T-cell (primary cell): ENCODE measurements at regions not wholly inside any gene's neighbourhood (a gene's known extent, or its start where the extent isn't known, plus 50 kb on each side); places are given as distances from the start of the nearest gene placed in this dataset.

Experiments
- ATAC-seq, 4 experiments: fragments of 200-7000 bp in 3 of 4; fragments of 150-1000 bp in 1 of 4; cut with Tn5 transposase; replicated peaks in 1 of 4; 1 replicate in 3 of 4; 2 replicates in 1 of 4; pipeline ENCODE4 v1.10.0; 2021; ENCODE audit warnings: moderate library complexity in 3 of 4, mild to moderate bottlenecking in 2 of 4, moderate number of reproducible peaks in 1 of 4
- CTCF ChIA-PET, 2 donors: fragments of 300-600 bp; sonication (Branson Sonifier 250); formaldehyde crosslinking; loops; one replicate each; lab custom pipeline; 2022; ENCODE audit warnings: antibody characterized with exemption in 2 of 2; lab: Charles Lee
- POLR2A ChIA-PET, 2 donors: fragments of 300-600 bp; sonication (Branson Sonifier 250); formaldehyde crosslinking; loops; one replicate each; lab custom pipeline; 2022; ENCODE audit warnings: antibody characterized with exemption in 2 of 2; lab: Charles Lee
- DNase-seq, 35 experiments: peaks; one replicate each; pipeline versions ENCODE4 v3.0.0 to v3.0.0-alpha.2; 2013 to 2023
- H3K27ac ChIP-seq: one replicate; pipeline ENCODE4 v1.5.1; 2013; ENCODE audit warnings: low read length
- H3K27me3 ChIP-seq, 2 experiments: replicated peaks in 1 of 2; 1 replicate in 1 of 2; 2 replicates in 1 of 2; pipeline versions ENCODE4 v1.6.1 to v1.7.0; 2013; ENCODE audit warnings: low read length in 1 of 2, mixed read lengths in 1 of 2; ENCODE audit not compliant: control insufficient read depth in 2 of 2, insufficient read depth in 2 of 2; ENCODE audit errors: extremely low read depth in 1 of 2
- H3K36me3 ChIP-seq, 2 donors: 1 replicate in 1 of 2; 2 replicates in 1 of 2; pipeline versions ENCODE4 v1.6.1 to v1.7.0; 2013; ENCODE audit warnings: low read length in 1 of 2; ENCODE audit not compliant: control insufficient read depth in 2 of 2, insufficient read depth in 1 of 2; ENCODE audit errors: extremely low read depth in 1 of 2
- H3K4me1 ChIP-seq, 2 experiments: 1 replicate in 1 of 2; 2 replicates in 1 of 2; pipeline versions ENCODE4 v1.6.1 to v1.7.0; 2013; ENCODE audit warnings: low read length in 2 of 2, mixed read lengths in 1 of 2; ENCODE audit not compliant: insufficient read depth in 2 of 2, control insufficient read depth in 1 of 2; ENCODE audit errors: extremely low read depth in 1 of 2
- H3K4me3 ChIP-seq, 2 donors: 1 replicate in 1 of 2; 2 replicates in 1 of 2; pipeline versions ENCODE4 v1.5.1 to v1.7.0; 2013; ENCODE audit warnings: mild to moderate bottlenecking in 2 of 2, low read length in 1 of 2, moderate library complexity in 1 of 2; ENCODE audit not compliant: control insufficient read depth in 1 of 2; ENCODE audit errors: extremely low read depth in 1 of 2
- H3K9me3 ChIP-seq: 2 replicates; pipeline ENCODE4 v1.7.0; 2013
- H3K27ac Mint-ChIP-seq, 2 donors: one replicate each; pipeline ENCODE4 v1.8.0; 2020 to 2021; ENCODE audit warnings: mild to moderate bottlenecking in 2 of 2, mixed read lengths in 2 of 2
- H3K27me3 Mint-ChIP-seq, 2 donors: one replicate each; pipeline ENCODE4 v1.8.0; 2021 to 2022; ENCODE audit warnings: mixed read lengths in 2 of 2
- H3K36me3 Mint-ChIP-seq: one replicate; pipeline ENCODE4 v1.8.0; 2021; ENCODE audit warnings: mixed read lengths
- H3K4me1 Mint-ChIP-seq, 3 donors: one replicate each; pipeline ENCODE4 v1.8.0; 2020 to 2022; ENCODE audit warnings: mixed read lengths in 3 of 3, mild to moderate bottlenecking in 1 of 3
- H3K4me3 Mint-ChIP-seq, 3 donors: one replicate each; pipeline ENCODE4 v1.8.0; 2020 to 2022; ENCODE audit warnings: mild to moderate bottlenecking in 3 of 3, mixed read lengths in 3 of 3, moderate library complexity in 3 of 3
- H3K9me3 Mint-ChIP-seq, 3 donors: one replicate each; pipeline ENCODE4 v1.8.0; 2020 to 2022; ENCODE audit warnings: mixed read lengths in 3 of 3
- WGBS: methylation state at CpG from one replicate; pipeline ENCODE4 v1.1.5; 2013; ENCODE audit warnings: missing lambda C conversion rate; ENCODE audit not compliant: insufficient coverage; 5-methylcytosine and 5-hydroxymethylcytosine counted together

DNA sequence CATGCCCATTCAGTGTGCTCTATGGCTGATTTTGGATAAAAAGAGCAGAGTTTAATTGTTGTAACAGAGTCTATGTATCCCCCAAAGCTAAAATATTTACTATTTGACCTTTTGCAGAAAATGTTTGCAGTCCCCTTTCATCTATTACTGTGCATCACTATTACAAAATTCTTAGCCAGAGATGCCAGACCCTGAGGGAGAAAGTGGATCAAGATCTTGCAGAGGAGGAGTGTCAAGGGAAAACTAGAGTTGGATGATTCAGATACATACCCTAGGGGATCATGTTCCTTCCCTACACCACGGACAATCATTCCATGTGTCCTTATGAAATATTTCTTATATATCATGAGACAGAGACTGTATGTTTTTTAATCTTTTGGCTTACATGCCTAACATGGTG is 68.6 kb upstream of the TPRG1 start:
- Mint-ChIP-seq H3K4me3 (no peak overlapping the region), H3K27me3 (peaks cover 0 to 2% of the 10 kb centered on the region in 2 donors), H3K27ac (no peak overlapping the region), H3K4me1 (no peaks in the 10 kb centered on the region), H3K36me3 (no peaks in the 10 kb centered on the region), H3K9me3 (no peaks in the 10 kb centered on the region)
- H3K4me3 ChIP-seq: no peak overlapping the region
- ATAC-seq (no peak), DNase-seq (no peak)
- H3K4me1 ChIP-seq: no peaks in the 10 kb centered on the region
- no CpG with 5 or more reads among the region's 1 CpG for WGBS
- H3K27ac ChIP-seq: no peak overlapping the region
- no peaks in the 10 kb centered on the region for H3K27me3 ChIP-seq
- H3K36me3 ChIP-seq: no peaks in the 10 kb centered on the region
- CTCF ChIA-PET: no interaction called here
- POLR2A ChIA-PET: no interaction called here
- no peaks in the 10 kb centered on the region for H3K9me3 ChIP-seq

DNA sequence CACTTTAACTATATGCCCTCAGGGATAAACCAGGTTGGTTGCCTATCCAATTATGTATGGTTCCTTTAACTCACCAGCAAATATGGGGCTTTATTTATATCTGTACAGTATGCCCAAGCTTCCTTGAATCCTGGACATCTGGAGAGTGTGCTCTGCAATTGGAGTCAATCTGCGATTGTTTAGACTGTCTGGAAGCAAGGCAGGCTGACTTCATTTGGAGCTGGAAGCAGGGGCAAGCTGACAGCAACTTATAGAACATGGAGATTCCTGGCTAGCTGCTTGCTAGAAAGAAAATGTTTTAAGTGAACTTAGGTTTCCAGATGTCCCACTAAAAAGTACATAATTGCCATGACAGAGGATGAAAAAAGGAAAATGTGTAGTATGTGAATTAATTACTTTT is 63.7 kb upstream of the TPRG1 start:
- ChIA-PET CTCF (no interaction called here), POLR2A (no interaction called here)
- H3K27ac Mint-ChIP-seq: no peak overlapping the region

DNA sequence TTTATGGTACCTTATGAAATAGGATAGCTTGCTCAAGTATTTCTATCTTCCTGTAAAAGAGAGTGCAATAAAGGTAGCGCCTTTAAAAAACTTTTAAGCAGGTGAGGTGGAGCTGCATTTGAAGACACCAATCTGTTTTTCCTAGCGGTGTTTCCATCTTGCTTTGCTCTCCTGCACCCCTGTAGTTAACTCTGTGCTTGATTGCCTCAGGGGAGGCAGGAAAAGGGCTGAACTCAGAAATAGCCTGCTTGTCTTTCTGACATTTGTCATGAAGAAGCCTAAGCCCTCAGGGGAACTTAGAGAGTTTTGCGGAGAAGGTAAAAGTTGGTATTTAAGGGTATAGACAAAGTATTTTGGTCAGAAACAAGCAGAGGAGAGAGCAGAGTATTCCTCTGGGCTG is 63.0 kb upstream of the TPRG1 start:
- ChIA-PET CTCF (interaction anchor here in 1 of 2 donors (0.7 kb wide), 1 partner anchor 11 kb away, joined by 6 read pairs; no protein-coding TSS in a partner anchor), POLR2A (no interaction called here)
- peak overlapping the region in 1 of 2 donors; percentile 24 for H3K27ac Mint-ChIP-seq
- DNase-seq (no peak), ATAC-seq (no peak)
- Histone ChIP-seq H3K4me3 (no peak overlapping the region), H3K9me3 (no peaks in the 10 kb centered on the region), H3K27ac (no peak overlapping the region), H3K4me1 (no peaks in the 10 kb centered on the region), H3K27me3 (no peaks in the 10 kb centered on the region), H3K36me3 (no peaks in the 10 kb centered on the region)
- no peaks in the 10 kb centered on the region for H3K4me1 Mint-ChIP-seq
- no peaks in the 10 kb centered on the region for H3K36me3 Mint-ChIP-seq
- H3K4me3 Mint-ChIP-seq: no peak overlapping the region
- no peaks in the 10 kb centered on the region for H3K9me3 Mint-ChIP-seq
- H3K27me3 Mint-ChIP-seq: peaks cover 3 to 9% of the 10 kb centered on the region in 2 donors
- 93% methylated on average over 3 of the region's 3 CpGs for WGBS

More for the DNA sequence above, 63.7 kb upstream of the TPRG1 start:
- no peaks in the 10 kb centered on the region for H3K4me1 ChIP-seq
- no peak overlapping the region for H3K27ac ChIP-seq
- no peak overlapping the region for H3K4me3 ChIP-seq
- WGBS: 100% methylated on average over 1 of the region's 1 CpG
- H3K4me3 Mint-ChIP-seq: no peak overlapping the region
- ATAC-seq (no peak), DNase-seq (no peak)
- H3K27me3 ChIP-seq: no peaks in the 10 kb centered on the region
- H3K9me3 ChIP-seq: no peaks in the 10 kb centered on the region
- H3K9me3 Mint-ChIP-seq: no peaks in the 10 kb centered on the region
- H3K27me3 Mint-ChIP-seq: peaks cover 3 to 9% of the 10 kb centered on the region in 2 donors
- H3K36me3 Mint-ChIP-seq: no peaks in the 10 kb centered on the region
- no peaks in the 10 kb centered on the region for H3K4me1 Mint-ChIP-seq
- H3K36me3 ChIP-seq: no peaks in the 10 kb centered on the region

DNA sequence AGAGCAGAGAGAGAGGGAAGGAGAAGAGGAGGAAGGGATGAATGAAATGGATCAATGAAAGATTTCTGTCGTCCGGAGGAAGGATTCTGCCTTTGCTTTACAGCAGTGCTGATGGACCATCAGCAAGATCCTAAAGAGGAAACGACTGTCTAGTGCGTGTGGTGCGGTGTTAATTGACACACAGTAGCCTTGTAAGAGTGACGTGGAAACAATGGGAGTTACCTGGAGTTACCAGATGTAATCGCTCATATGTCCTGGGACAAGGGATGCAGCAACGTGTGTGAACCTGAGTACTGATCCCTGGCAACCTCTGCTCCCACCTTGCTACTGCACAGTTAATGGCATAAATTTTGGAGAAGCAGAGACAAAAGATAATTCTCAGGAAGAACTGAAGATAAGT is 62.6 kb upstream of the TPRG1 start:
- H3K36me3 ChIP-seq: no peaks in the 10 kb centered on the region
- Mint-ChIP-seq H3K27me3 (peaks cover 3 to 9% of the 10 kb centered on the region in 2 donors), H3K4me3 (no peak overlapping the region), H3K9me3 (no peaks in the 10 kb centered on the region), H3K4me1 (no peaks in the 10 kb centered on the region), H3K27ac (no peak overlapping the region), H3K36me3 (no peaks in the 10 kb centered on the region)
- no peaks in the 10 kb centered on the region for H3K27me3 ChIP-seq
- ChIA-PET CTCF (interaction anchor here in 1 of 2 donors (0.7 kb wide), 1 partner anchor 11 kb away, joined by 6 read pairs; no protein-coding TSS in a partner anchor), POLR2A (no interaction called here)
- DNase-seq (no peak), ATAC-seq (no peak)
- no peaks in the 10 kb centered on the region for H3K4me1 ChIP-seq
- H3K27ac ChIP-seq: no peak overlapping the region
- WGBS: 80% methylated on average over 6 of the region's 8 CpGs
- H3K9me3 ChIP-seq: no peaks in the 10 kb centered on the region
- H3K4me3 ChIP-seq: no peak overlapping the region

DNA sequence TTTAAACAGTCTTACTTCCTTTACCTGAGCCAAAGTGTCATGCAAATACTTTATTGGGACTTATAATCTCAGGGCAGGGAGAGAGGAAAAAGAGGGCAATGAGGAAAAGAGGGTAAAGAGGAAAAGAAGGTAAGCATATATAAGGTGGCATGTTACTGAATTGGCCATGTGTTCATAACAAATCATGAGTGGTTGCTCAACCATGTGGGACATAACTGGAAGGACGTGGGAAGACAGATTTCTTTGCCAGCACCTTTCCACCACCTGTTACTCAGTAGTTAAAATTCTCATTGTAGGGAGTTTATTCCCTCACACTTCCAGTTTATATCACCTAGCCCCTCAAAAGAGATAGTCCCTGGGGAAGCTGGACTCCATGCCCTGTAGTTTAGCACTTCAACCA is 54.7 kb upstream of the TPRG1 start:
- Mint-ChIP-seq H3K4me1 (peaks cover 0 to 15% (median 11%) of the 10 kb centered on the region in 3 donors), H3K36me3 (no peaks in the 10 kb centered on the region), H3K27me3 (peaks cover 3% of the 10 kb centered on the region in 2 donors), H3K9me3 (peaks cover 0 to 10% (median 6%) of the 10 kb centered on the region in 3 donors), H3K4me3 (no peak overlapping the region), H3K27ac (no peak overlapping the region)
- H3K27me3 ChIP-seq: no peaks in the 10 kb centered on the region
- H3K4me1 ChIP-seq: no peaks in the 10 kb centered on the region
- WGBS: no CpG with 5 or more reads among the region's 1 CpG
- DNase-seq: no peak
- no peaks in the 10 kb centered on the region for H3K9me3 ChIP-seq
- no peak overlapping the region for H3K27ac ChIP-seq
- ChIA-PET CTCF (no interaction called here), POLR2A (no interaction called here)
- no peak for ATAC-seq
- H3K36me3 ChIP-seq: no peaks in the 10 kb centered on the region
- H3K4me3 ChIP-seq: no peak overlapping the region

DNA sequence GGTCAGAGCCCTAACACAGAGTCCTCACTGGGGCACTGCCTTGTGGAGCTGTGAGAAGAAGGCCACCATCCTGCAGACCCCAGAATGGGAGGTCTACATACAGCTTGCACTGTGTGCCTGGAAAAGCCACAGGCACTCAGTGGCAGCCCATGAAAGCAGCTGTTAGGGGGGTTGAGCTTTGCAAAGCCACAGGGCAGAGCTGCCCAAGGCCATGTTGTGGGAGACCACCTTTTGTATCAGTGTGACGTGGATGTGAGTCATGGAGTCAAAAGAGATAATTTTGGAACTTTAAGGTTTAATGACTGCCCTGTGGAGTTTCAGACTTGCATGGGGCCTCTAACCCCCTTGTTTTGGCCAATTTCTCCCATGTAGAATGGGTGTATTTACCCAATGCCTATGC is 52.9 kb upstream of the TPRG1 start:
- Mint-ChIP-seq H3K27me3 (no peaks in the 10 kb centered on the region), H3K4me1 (peaks cover 0 to 24% (median 15%) of the 10 kb centered on the region in 3 donors), H3K4me3 (no peak overlapping the region), H3K9me3 (peaks cover 0 to 10% (median 6%) of the 10 kb centered on the region in 3 donors), H3K36me3 (no peaks in the 10 kb centered on the region), H3K27ac (no peak overlapping the region)
- ChIA-PET CTCF (no interaction called here), POLR2A (no interaction called here)
- no peaks in the 10 kb centered on the region for H3K36me3 ChIP-seq
- ATAC-seq (no peak), DNase-seq (no peak)
- H3K4me3 ChIP-seq: no peak overlapping the region
- peaks cover 0 to 4% of the 10 kb centered on the region in 2 experiments for H3K4me1 ChIP-seq
- no peaks in the 10 kb centered on the region for H3K9me3 ChIP-seq
- WGBS: 90% methylated on average over 1 of the region's 1 CpG
- no peak overlapping the region for H3K27ac ChIP-seq
- no peaks in the 10 kb centered on the region for H3K27me3 ChIP-seq

DNA sequence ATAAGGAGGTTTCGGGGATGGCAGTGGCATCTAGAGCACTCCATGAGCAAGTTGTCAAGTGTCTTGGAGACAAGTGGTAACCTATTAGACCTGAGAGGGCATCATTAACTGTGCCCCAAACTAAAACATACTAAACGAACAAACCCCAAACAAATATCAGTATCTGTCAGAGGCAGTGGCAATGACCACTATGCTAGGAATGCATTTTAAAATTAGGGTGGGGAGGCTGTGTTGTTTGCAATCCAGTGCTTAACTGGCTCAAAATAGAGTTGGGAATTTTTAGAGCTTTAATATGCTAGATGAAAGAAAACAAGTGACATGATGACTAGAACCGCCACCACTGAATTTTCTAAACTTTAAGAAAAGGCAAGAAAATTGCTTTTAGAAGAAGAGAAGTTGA is 51.8 kb upstream of the TPRG1 start:
- Mint-ChIP-seq H3K27ac (no peak overlapping the region), H3K27me3 (no peaks in the 10 kb centered on the region), H3K9me3 (peaks cover 0 to 10% (median 6%) of the 10 kb centered on the region in 3 donors), H3K4me1 (peaks cover 0 to 32% (median 22%) of the 10 kb centered on the region in 3 donors), H3K4me3 (no peak overlapping the region), H3K36me3 (no peaks in the 10 kb centered on the region)
- no CpG with 5 or more reads among the region's 3 CpGs for WGBS
- peaks cover 0 to 5% of the 10 kb centered on the region in 2 experiments for H3K4me1 ChIP-seq
- no peak overlapping the region for H3K27ac ChIP-seq
- H3K36me3 ChIP-seq: no peaks in the 10 kb centered on the region
- ChIA-PET CTCF (no interaction called here), POLR2A (interaction anchor here in 1 of 2 donors (0.6 kb wide), 1 partner anchor 36 kb away, joined by 3 read pairs; no protein-coding TSS in a partner anchor)
- ATAC-seq: no peak
- DNase-seq: no peak
- no peaks in the 10 kb centered on the region for H3K27me3 ChIP-seq
- H3K4me3 ChIP-seq: no peak overlapping the region
- no peaks in the 10 kb centered on the region for H3K9me3 ChIP-seq
